Stomach (tissue), 4 donors: ENCODE measurements at regions not wholly inside any gene's neighbourhood (a gene's known extent, or its start where the extent isn't known, plus 50 kb on each side); places are given as distances from the start of the nearest gene placed in this dataset.

Experiments used
- CTCF ChIP-seq, 7 experiments: fragments of 450-650 bp in 4 of 7; fragments of 200-600 bp in 3 of 7; sonication (generic) in 3 of 7; IDR thresholded peaks; one replicate each; pipeline ENCODE4 v1.5.1; 2016 to 2019; ENCODE audit warnings: antibody characterized with exemption in 7 of 7, control low read depth in 2 of 7, mild to moderate bottlenecking in 1 of 7
- EP300 ChIP-seq: sonication (generic); formaldehyde crosslinking; IDR thresholded peaks from one replicate; pipeline ENCODE4 v1.6.1; 2017; ENCODE audit warnings: antibody characterized with exemption
- POLR2A ChIP-seq, 4 donors: fragments of 450-650 bp; IDR thresholded peaks; one replicate each; pipeline ENCODE4 v1.6.1; 2016; ENCODE audit warnings: antibody characterized with exemption in 4 of 4, control low read depth in 2 of 4, mild to moderate bottlenecking in 1 of 4, moderate library complexity in 1 of 4
- POLR2AphosphoS5 ChIP-seq, 3 donors: sonication (generic); formaldehyde crosslinking; IDR thresholded peaks; one replicate each; pipeline ENCODE4 v1.6.1; 2016; ENCODE audit warnings: antibody characterized with exemption in 3 of 3

- TF ChIP-seq CTCF (IDR thresholded peaks at IDR 0.05) = peak in 3 of 7 experiments; percentile 9 to 60 (median 30)
- TF ChIP-seq POLR2A (IDR thresholded peaks at IDR 0.05) = no peak
- no peak for TF ChIP-seq POLR2AphosphoS5 (IDR thresholded peaks at IDR 0.05)
- no peak for TF ChIP-seq EP300
These were observed 61.9 kb downstream of the GPR6 start for GRCh38 chr6:110039981-110040383.
